ENCODE measurements at regions not wholly inside any gene's neighbourhood (a gene's known extent, or its start where the extent isn't known, plus 50 kb on each side); places are given as distances from the start of the nearest gene placed in this dataset.
"Not testable (repeated sequence)": the region's sequence is repeated elsewhere in the genome, so short reads cannot be mapped to it uniquely, and the experiment has no call there.

- not testable (repeated sequence) for H3K9me3 Mint-ChIP-seq; H3K27me3 Mint-ChIP-seq (ENCODE audit: low read depth); H3K27ac Mint-ChIP-seq; H3K36me3 Mint-ChIP-seq (ENCODE audit: low read depth); H3K4me1 Mint-ChIP-seq (ENCODE audit: low read depth); H3K4me3 Mint-ChIP-seq
Observed at GRCh38 chr9:62526306-62526705, 1336.5 kb downstream of the SPATA31A7 start.

GRCh38 chr9:62532162-62532776, 1342.4 kb downstream of the SPATA31A7 start:
- peak overlapping the region; percentile 89 for H3K4me3 Mint-ChIP-seq
- H3K9me3 Mint-ChIP-seq; H3K27ac Mint-ChIP-seq; H3K4me1 Mint-ChIP-seq (ENCODE audit: low read depth); H3K36me3 Mint-ChIP-seq (ENCODE audit: low read depth); H3K27me3 Mint-ChIP-seq (ENCODE audit: low read depth): not testable (repeated sequence)

GRCh38 chr9:62532777-62533173, 1342.9 kb downstream of the SPATA31A7 start:
- not testable (repeated sequence) for H3K27me3 Mint-ChIP-seq (ENCODE audit: low read depth); H3K36me3 Mint-ChIP-seq (ENCODE audit: low read depth); H3K4me1 Mint-ChIP-seq (ENCODE audit: low read depth); H3K9me3 Mint-ChIP-seq
- Mint-ChIP-seq H3K27ac (peak overlapping the region; percentile 57), H3K4me3 (peak overlapping the region; percentile 89)

- not testable (repeated sequence) for H3K27me3 Mint-ChIP-seq (ENCODE audit: low read depth); H3K36me3 Mint-ChIP-seq (ENCODE audit: low read depth); H3K27ac Mint-ChIP-seq; H3K9me3 Mint-ChIP-seq; H3K4me1 Mint-ChIP-seq (ENCODE audit: low read depth); H3K4me3 Mint-ChIP-seq
Observed at GRCh38 chr9:62550539-62550938, 1360.7 kb downstream of the SPATA31A7 start.

GRCh38 chr9:62560603-62561002, 1370.8 kb downstream of the SPATA31A7 start:
- not testable (repeated sequence) for H3K4me3 Mint-ChIP-seq; H3K27ac Mint-ChIP-seq; H3K27me3 Mint-ChIP-seq (ENCODE audit: low read depth); H3K36me3 Mint-ChIP-seq (ENCODE audit: low read depth); H3K4me1 Mint-ChIP-seq (ENCODE audit: low read depth); H3K9me3 Mint-ChIP-seq

DNA sequence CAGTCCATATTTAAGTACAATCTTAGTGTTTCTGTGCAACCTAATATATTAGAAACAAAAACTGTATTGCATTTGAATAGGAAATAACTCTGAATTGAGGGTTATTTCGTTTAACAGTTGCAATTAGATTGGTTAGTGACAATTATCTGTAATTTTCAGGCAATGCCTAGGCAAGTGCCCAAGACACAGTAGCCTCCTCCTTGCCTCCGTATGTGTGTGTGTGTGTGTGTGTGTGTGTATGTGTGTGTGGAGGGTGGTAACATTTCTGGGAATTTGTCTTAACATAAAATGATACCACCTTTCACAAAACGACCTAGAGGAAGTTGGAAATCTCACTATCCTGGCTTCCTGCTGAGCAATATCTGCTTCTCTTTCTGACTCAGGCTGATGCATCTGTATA, 1375.3 kb downstream of the SPATA31A7 start:
- not testable (repeated sequence) for H3K36me3 Mint-ChIP-seq (ENCODE audit: low read depth); H3K27me3 Mint-ChIP-seq (ENCODE audit: low read depth); H3K9me3 Mint-ChIP-seq; H3K27ac Mint-ChIP-seq; H3K4me3 Mint-ChIP-seq; H3K4me1 Mint-ChIP-seq (ENCODE audit: low read depth)

DNA sequence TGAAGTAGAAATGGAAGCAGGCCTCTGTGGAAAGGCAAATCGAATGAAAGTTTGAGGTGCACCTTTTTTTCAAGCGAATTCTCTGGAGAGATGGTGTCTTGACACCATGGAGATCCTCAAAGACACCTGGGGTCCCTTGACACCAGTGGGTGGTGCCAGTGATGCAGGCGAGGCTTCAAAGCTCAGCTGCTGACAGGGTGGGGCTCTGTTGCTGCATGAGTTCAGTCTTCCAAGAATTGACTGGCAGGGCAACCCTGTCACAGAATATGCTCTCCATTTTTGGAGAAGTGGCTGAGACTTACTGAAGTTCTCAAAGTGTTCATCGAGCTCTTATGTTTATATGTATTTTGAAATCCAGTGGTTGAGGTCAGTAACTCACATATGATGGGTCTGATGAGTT, 1376.6 kb downstream of the SPATA31A7 start:
- H3K36me3 Mint-ChIP-seq (ENCODE audit: low read depth); H3K27me3 Mint-ChIP-seq (ENCODE audit: low read depth); H3K27ac Mint-ChIP-seq; H3K9me3 Mint-ChIP-seq; H3K4me3 Mint-ChIP-seq; H3K4me1 Mint-ChIP-seq (ENCODE audit: low read depth): not testable (repeated sequence)

GRCh38 chr9:62597128-62597527, 1407.3 kb downstream of the SPATA31A7 start:
- H3K36me3 Mint-ChIP-seq (ENCODE audit: low read depth); H3K4me3 Mint-ChIP-seq; H3K27me3 Mint-ChIP-seq (ENCODE audit: low read depth); H3K4me1 Mint-ChIP-seq (ENCODE audit: low read depth); H3K9me3 Mint-ChIP-seq; H3K27ac Mint-ChIP-seq: not testable (repeated sequence)

Data from T-helper 1 cell treated with Interleukin-12 subunit alpha and Interleukin-12 subunit beta and Interleukin-4 antibody, amounts not matched to agents 30 μg/mL and 1 μg/mL, for 36 hours (primary cell).